OCI-LY7 (cell line): ENCODE measurements at regions not wholly inside any gene's neighbourhood (a gene's known extent, or its start where the extent isn't known, plus 50 kb on each side); places are given as distances from the start of the nearest gene placed in this dataset.

Source experiments
- BruUV-seq: library from RNA; stranded (reverse); fragments of 400-500 nt; replicated peaks from 2 replicates; lab custom pipeline; 2021; lab: Mats Ljungman, UMichigan
- CTCF ChIA-PET: fragments of 300-600 bp; sonication (Branson Sonifier 250); formaldehyde crosslinking; loops from one replicate; lab custom pipeline; 2022; ENCODE audit warnings: antibody characterized with exemption; ENCODE audit not compliant: unreplicated experiment; lab: Charles Lee
- POLR2A ChIA-PET: fragments of 300-600 bp; sonication (Branson Sonifier 250); formaldehyde crosslinking; loops from one replicate; lab custom pipeline; 2022; ENCODE audit warnings: antibody characterized with exemption; lab: Charles Lee
- DNase-seq: peaks from one replicate; pipeline ENCODE4 v3.0.0-alpha.2; 2015; ENCODE audit warnings: low spot score
- H2AFZ ChIP-seq: fragments of 200-600 bp; sonication (generic), shearing (Covaris generic); 2 replicates; pipeline ENCODE4 v1.6.1; 2014; ENCODE audit warnings: mild to moderate bottlenecking, antibody characterized with exemption, low read length, moderate library complexity
- H3K27ac ChIP-seq: fragments of 200-600 bp; sonication (generic); 2 replicates; pipeline ENCODE4 v1.5.1; 2014; ENCODE audit warnings: mixed run types, low read depth, mild to moderate bottlenecking, moderate library complexity, low read length, inconsistent platforms; ENCODE audit not compliant: poor library complexity, severe bottlenecking
- H3K36me3 ChIP-seq: fragments of 200-600 bp; sonication (generic); 2 replicates; pipeline ENCODE4 v1.6.1; 2014; ENCODE audit warnings: mild to moderate bottlenecking, antibody characterized with exemption, low read length, moderate library complexity, mixed read lengths; ENCODE audit not compliant: insufficient read depth
- H3K4me1 ChIP-seq: fragments of 200-600 bp; sonication (generic); 2 replicates; pipeline ENCODE4 v1.5.1; 2014; ENCODE audit warnings: mild to moderate bottlenecking, low read length; ENCODE audit not compliant: insufficient read depth, poor library complexity, severe bottlenecking
- H3K4me2 ChIP-seq: fragments of 200-600 bp; sonication (generic); 2 replicates; pipeline ENCODE4 v1.6.1; 2014; ENCODE audit warnings: mild to moderate bottlenecking, low read length
- H3K4me3 ChIP-seq: fragments of 200-600 bp; sonication (generic); 2 replicates; pipeline ENCODE4 v1.5.1; 2014; ENCODE audit warnings: mild to moderate bottlenecking, low read depth, low read length; ENCODE audit not compliant: poor library complexity, severe bottlenecking
- H3K79me2 ChIP-seq: fragments of 200-600 bp; sonication (generic); 2 replicates; pipeline ENCODE4 v1.6.1; 2016; ENCODE audit warnings: low read depth, mild to moderate bottlenecking, low read length, moderate library complexity, mixed read lengths; ENCODE audit not compliant: insufficient read depth
- H3K9me2 ChIP-seq: fragments of 200-600 bp; sonication (generic); 2 replicates; pipeline ENCODE4 v1.6.1; 2016; ENCODE audit warnings: mild to moderate bottlenecking, low read length, mixed read lengths; ENCODE audit not compliant: insufficient read depth
- H3K9me3 ChIP-seq: fragments of 200-600 bp; sonication (generic); 2 replicates; pipeline ENCODE4 v1.6.1; 2014; ENCODE audit warnings: mild to moderate bottlenecking, mixed run types, low read length, mixed read lengths
- H4K20me1 ChIP-seq: fragments of 200-600 bp; sonication (generic); 2 replicates; pipeline ENCODE4 v1.6.1; 2014; ENCODE audit warnings: mild to moderate bottlenecking, antibody characterized with exemption, low read length, moderate library complexity, mixed read lengths; ENCODE audit not compliant: insufficient read depth
- CTCF ChIP-seq: fragments of 200-600 bp; sonication (generic); conservative IDR thresholded peaks from 2 replicates; pipeline ENCODE4 v1.5.1; 2014; ENCODE audit warnings: mild to moderate bottlenecking, antibody characterized with exemption, low read length, moderate library complexity, mixed read lengths
- EZH2phosphoT487 ChIP-seq: fragments of 200-600 bp; sonication (generic); IDR thresholded peaks from 2 replicates; pipeline ENCODE4 v1.6.1; 2018; ENCODE audit warnings: low read depth, borderline replicate concordance, mild to moderate bottlenecking, mixed run types, antibody characterized with exemption, low read length, moderate library complexity, mixed read lengths
- intact Hi-C: fragments of 100-400 bp; cut with micrococcal nuclease; formaldehyde crosslinking; loops from one replicate; pipeline ENCODE4 v1.10.0; 2022; ENCODE audit not compliant: unreplicated experiment

DNA sequence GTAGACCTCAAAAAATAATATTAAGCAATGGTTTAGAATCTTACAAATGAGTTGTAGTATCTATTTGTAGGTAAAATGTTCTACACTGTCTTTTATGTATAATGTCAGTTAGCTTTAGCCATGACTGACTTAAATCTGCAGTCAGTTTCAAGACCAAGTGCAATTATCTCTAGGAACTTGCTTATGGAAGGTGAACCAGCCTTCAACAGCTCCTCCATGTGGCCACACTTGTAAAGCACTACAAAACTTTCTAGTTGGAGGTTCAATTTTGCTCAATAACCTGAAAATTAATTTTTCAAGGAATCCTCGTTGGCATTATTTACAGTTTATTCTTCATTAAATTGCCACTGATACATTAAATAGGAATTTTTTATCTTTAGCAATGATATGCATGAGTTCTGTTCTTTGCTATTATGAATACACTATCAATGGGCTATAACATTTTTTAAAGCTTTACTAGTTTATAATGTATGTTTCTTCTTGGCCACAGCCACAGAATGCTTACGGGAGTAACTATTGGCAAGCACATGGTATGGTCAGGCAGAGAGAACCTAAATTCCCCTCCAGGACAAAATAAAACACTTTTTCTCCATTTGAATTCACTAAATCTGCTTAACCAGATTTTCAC, 315.3 kb upstream of the UBE2E2 start:
- ChIA-PET CTCF (no interaction called here), POLR2A (interaction anchor here (2.3 kb wide), 1 partner anchor 9 kb away, joined by 8 read pairs; no protein-coding TSS in a partner anchor)
- H4K20me1 ChIP-seq, result no peaks in the 10 kb centered on the region
- TF ChIP-seq EZH2phosphoT487 (no peak), CTCF (peak; percentile 84)
- no peaks in the 10 kb centered on the region for H3K4me1 ChIP-seq
- no peaks in the 10 kb centered on the region; the same call in 1 of the 2 replicates for H3K79me2 ChIP-seq
- H3K9me2 ChIP-seq, result no peaks in the 10 kb centered on the region
- intact Hi-C loops, result no loop called here
- DNase-seq, result peak; percentile 34
- no peaks in the 10 kb centered on the region for H3K36me3 ChIP-seq
- no peak overlapping the region for H3K4me2 ChIP-seq
- no peak overlapping the region for H3K27ac ChIP-seq
- H3K4me3 ChIP-seq, result no peak overlapping the region
- no TSS peak for BruUV-seq
- no peak overlapping the region for H2AFZ ChIP-seq
- H3K9me3 ChIP-seq, result no peaks in the 10 kb centered on the region

DNA sequence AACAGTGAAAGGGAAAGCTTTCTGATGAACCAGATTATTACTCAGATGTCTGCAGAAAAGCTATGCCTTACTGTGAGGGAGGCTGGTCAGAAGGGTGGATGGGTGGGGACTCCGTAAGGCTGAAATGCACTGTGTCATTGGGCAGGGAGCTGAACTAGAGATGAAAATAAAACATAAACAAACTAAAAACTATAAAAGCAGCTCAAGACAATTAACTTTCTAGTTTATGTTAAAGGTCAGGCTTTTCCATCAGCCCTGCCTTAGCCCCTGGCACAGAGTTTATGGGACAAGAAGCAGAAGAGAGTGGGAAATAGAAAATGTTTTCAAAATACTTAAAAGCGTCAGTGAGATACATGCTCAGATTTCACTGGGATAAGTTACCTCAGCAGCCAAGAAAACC, 310.0 kb upstream of the UBE2E2 start:
- no peaks in the 10 kb centered on the region; the same call in 1 of the 2 replicates for H3K79me2 ChIP-seq
- ChIA-PET POLR2A (no interaction called here), CTCF (no interaction called here)
- no peak for DNase-seq
- H3K4me2 ChIP-seq, result no peak overlapping the region
- no peaks in the 10 kb centered on the region for H3K36me3 ChIP-seq
- no peak overlapping the region for H2AFZ ChIP-seq
- no peak overlapping the region for H3K4me3 ChIP-seq
- no peaks in the 10 kb centered on the region for H3K4me1 ChIP-seq
- H3K27ac ChIP-seq, result no peak overlapping the region
- no peaks in the 10 kb centered on the region for H4K20me1 ChIP-seq
- intact Hi-C loops, result no loop called here
- TF ChIP-seq EZH2phosphoT487 (no peak), CTCF (no peak)
- no peaks in the 10 kb centered on the region for H3K9me3 ChIP-seq
- H3K9me2 ChIP-seq, result no peaks in the 10 kb centered on the region
- no TSS peak for BruUV-seq

- BruUV-seq, result no TSS peak
- DNase-seq, result no peak
Measured at GRCh38 chr3:22893644-22894325, 309.3 kb upstream of the UBE2E2 start.

More at GRCh38 chr3:22893644-22894325, 309.3 kb upstream of the UBE2E2 start:
- no peaks in the 10 kb centered on the region for H3K9me2 ChIP-seq
- no peaks in the 10 kb centered on the region for H3K36me3 ChIP-seq
- CTCF ChIA-PET, result no interaction called here
- H3K4me2 ChIP-seq, result no peak overlapping the region
- POLR2A ChIA-PET, result no interaction called here
- no peak overlapping the region for H3K27ac ChIP-seq
- H3K9me3 ChIP-seq, result no peaks in the 10 kb centered on the region
- TF ChIP-seq EZH2phosphoT487, result no peak
- TF ChIP-seq CTCF, result no peak
- H4K20me1 ChIP-seq, result no peaks in the 10 kb centered on the region
- intact Hi-C loops, result no loop called here
- H3K4me3 ChIP-seq, result no peak overlapping the region
- H3K79me2 ChIP-seq, result no peaks in the 10 kb centered on the region; the same call in 1 of the 2 replicates
- no peak overlapping the region for H2AFZ ChIP-seq
- no peaks in the 10 kb centered on the region for H3K4me1 ChIP-seq
